IMR-90 (cell line): ENCODE measurements at regions not wholly inside any gene's neighbourhood (a gene's known extent, or its start where the extent isn't known, plus 50 kb on each side); places are given as distances from the start of the nearest gene placed in this dataset.

Experiments
- CEBPB ChIP-seq: IDR thresholded peaks from 2 replicates; pipeline ENCODE4 v1.6.1; 2012; ENCODE audit warnings: low read depth, low read length, improper control_type of control experiment
- CHD1 ChIP-seq: IDR thresholded peaks from 2 replicates; pipeline ENCODE4 v1.6.1; 2012; ENCODE audit warnings: low read depth, low read length, improper control_type of control experiment
- CTCF ChIP-seq: conservative IDR thresholded peaks from 2 replicates; pipeline ENCODE4 v1.5.1; 2012; ENCODE audit warnings: mild to moderate bottlenecking, low read depth, low read length, improper control_type of control experiment
- ELK1 ChIP-seq: fragments of 150-350 bp; IDR thresholded peaks from 2 replicates; pipeline ENCODE4 v1.6.1; 2016; ENCODE audit warnings: low read depth, mild to moderate bottlenecking, low read length, moderate library complexity, borderline replicate concordance
- FOS ChIP-seq: fragments of 150-350 bp; IDR thresholded peaks from 2 replicates; pipeline ENCODE4 v1.6.1; 2016; ENCODE audit warnings: low read depth, low read length
- MAFK ChIP-seq: IDR thresholded peaks from 2 replicates; pipeline ENCODE4 v1.6.1; 2012; ENCODE audit warnings: low read depth, low read length, improper control_type of control experiment
- MXI1 ChIP-seq: IDR thresholded peaks from 2 replicates; pipeline ENCODE4 v1.6.1; 2012; ENCODE audit warnings: low read depth, mild to moderate bottlenecking, low read length, moderate library complexity, borderline replicate concordance
- NFE2L2 ChIP-seq: fragments of 150-350 bp; IDR thresholded peaks from 2 replicates; pipeline ENCODE4 v1.6.1; 2016; ENCODE audit warnings: low read depth, mild to moderate bottlenecking, low read length
- POLR2A ChIP-seq: IDR thresholded peaks from 2 replicates; pipeline ENCODE4 v1.6.1; 2012; ENCODE audit warnings: mild to moderate bottlenecking, low read depth, low read length
- RAD21 ChIP-seq: IDR thresholded peaks from 2 replicates; pipeline ENCODE4 v1.6.1; 2012; ENCODE audit warnings: low read length, improper control_type of control experiment
- RCOR1 ChIP-seq: IDR thresholded peaks from 2 replicates; pipeline ENCODE4 v1.6.1; 2012; ENCODE audit warnings: mild to moderate bottlenecking, low read length, improper control_type of control experiment; ENCODE audit not compliant: insufficient replicate concordance
- RFX5 ChIP-seq: IDR thresholded peaks from 2 replicates; pipeline ENCODE4 v1.8.0; 2012; ENCODE audit warnings: low read depth, mild to moderate bottlenecking, low read length, moderate library complexity
- SMC3 ChIP-seq: fragments of 150-350 bp; IDR thresholded peaks from 2 replicates; pipeline ENCODE4 v1.6.1; 2016; ENCODE audit warnings: low read depth, mild to moderate bottlenecking, antibody characterized with exemption, low read length, moderate library complexity
- TF ChIP-seq, protein P1 (sequence below): fragments of 150-350 bp; IDR thresholded peaks from 2 replicates; pipeline ENCODE4 v1.6.1; 2017; ENCODE audit warnings: mild to moderate bottlenecking, antibody characterized with exemption, low read length, low read depth

DNA sequence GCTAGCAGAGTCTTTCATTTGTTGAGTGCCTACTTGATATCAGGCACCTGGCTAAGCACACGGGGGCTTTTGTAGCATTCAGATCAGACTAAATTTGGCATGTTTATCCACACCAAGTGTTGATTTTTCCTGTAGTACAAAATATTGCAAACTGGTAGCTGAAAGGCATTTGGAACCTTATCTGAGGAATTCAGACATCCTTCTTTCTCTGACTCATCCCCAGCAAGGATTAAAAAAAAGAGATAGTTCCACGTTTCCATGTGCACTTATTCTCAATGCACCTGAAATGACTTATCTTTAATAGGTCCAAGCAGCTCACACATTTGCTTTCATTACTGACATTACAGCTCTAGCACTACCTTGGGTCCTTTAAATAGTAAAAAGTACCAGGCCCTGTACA lies 786.0 kb upstream of the GRM7 start:
- TF ChIP-seq NFE2L2 (no peak), CTCF (no peak), POLR2A (no peak), CHD1 (no peak), FOS (no peak), RAD21 (no peak), RCOR1 (no peak), MAFK (no peak), MXI1 (no peak), RFX5 (no peak), CEBPB (no peak), ELK1 (no peak), SMC3 (no peak)
- TF ChIP-seq, protein P1, sequence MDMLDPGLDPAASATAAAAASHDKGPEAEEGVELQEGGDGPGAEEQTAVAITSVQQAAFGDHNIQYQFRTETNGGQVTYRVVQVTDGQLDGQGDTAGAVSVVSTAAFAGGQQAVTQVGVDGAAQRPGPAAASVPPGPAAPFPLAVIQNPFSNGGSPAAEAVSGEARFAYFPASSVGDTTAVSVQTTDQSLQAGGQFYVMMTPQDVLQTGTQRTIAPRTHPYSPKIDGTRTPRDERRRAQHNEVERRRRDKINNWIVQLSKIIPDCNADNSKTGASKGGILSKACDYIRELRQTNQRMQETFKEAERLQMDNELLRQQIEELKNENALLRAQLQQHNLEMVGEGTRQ, result no peak
